ENCODE measurements at regions not wholly inside any gene's neighbourhood (a gene's known extent, or its start where the extent isn't known, plus 50 kb on each side); places are given as distances from the start of the nearest gene placed in this dataset.
"Not testable (repeated sequence)": the region's sequence is repeated elsewhere in the genome, so short reads cannot be mapped to it uniquely, and the experiment has no call there.

DNA sequence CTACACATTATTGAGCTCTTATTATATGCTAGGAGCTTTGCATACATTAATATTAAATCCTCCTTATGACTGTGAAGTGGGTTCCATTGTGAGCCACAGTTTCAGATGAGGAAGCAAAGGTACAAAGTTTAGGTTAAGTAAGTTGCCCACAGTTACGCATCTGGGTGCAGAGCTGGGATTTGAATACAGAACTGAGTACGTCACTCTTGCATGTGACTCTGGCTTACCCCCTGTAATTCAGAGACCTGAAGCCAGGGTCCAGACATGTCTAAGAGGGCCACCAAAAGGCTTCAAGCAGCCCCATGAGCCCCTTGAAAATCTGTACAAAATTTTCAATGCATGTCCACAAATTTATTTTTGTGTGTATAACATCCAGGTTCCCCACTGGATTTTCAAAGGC lies 71.8 kb downstream of the KLF15 start:
- 75% methylated on average over 2 of the region's 2 CpGs; no CpG with 5 or more reads in 1 of the 2 donors for WGBS, 2 donors (ENCODE audit: low coverage in 1 of 2)
- Histone ChIP-seq H3K4me3 (no peak overlapping the region), H3K9me3 (no peaks in the 10 kb centered on the region), H3K4me1 (peaks cover 6 to 20% (median 10%) of the 10 kb centered on the region in 4 donors), H3K27me3 (peaks cover 63% of the 10 kb centered on the region), H3K27ac (no peak overlapping the region), H3K36me3 (no peaks in the 10 kb centered on the region)
- DNase-seq, result no peak
- TF ChIP-seq EP300 (IDR thresholded peaks at IDR 0.05; ENCODE audit: low read depth) (no peak), POLR2A (IDR thresholded peaks at IDR 0.05) (no peak), POLR2AphosphoS5 (IDR thresholded peaks at IDR 0.05) (no peak)
- TF ChIP-seq, protein P1, sequence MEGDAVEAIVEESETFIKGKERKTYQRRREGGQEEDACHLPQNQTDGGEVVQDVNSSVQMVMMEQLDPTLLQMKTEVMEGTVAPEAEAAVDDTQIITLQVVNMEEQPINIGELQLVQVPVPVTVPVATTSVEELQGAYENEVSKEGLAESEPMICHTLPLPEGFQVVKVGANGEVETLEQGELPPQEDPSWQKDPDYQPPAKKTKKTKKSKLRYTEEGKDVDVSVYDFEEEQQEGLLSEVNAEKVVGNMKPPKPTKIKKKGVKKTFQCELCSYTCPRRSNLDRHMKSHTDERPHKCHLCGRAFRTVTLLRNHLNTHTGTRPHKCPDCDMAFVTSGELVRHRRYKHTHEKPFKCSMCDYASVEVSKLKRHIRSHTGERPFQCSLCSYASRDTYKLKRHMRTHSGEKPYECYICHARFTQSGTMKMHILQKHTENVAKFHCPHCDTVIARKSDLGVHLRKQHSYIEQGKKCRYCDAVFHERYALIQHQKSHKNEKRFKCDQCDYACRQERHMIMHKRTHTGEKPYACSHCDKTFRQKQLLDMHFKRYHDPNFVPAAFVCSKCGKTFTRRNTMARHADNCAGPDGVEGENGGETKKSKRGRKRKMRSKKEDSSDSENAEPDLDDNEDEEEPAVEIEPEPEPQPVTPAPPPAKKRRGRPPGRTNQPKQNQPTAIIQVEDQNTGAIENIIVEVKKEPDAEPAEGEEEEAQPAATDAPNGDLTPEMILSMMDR (IDR thresholded peaks at IDR 0.05), result no peak
- intact Hi-C loops (cut with DNase I; ENCODE audit: low total_unique reads), result no loop called here
- in situ Hi-C loops (cut with MboI; ENCODE audit: low pct_ligation_motif_present in 1 of 4, low pct_unique_long_range_greater_than_20kb in 1 of 4, low sequenced_read_pairs in 3 of 4), result no loop called here

DNA sequence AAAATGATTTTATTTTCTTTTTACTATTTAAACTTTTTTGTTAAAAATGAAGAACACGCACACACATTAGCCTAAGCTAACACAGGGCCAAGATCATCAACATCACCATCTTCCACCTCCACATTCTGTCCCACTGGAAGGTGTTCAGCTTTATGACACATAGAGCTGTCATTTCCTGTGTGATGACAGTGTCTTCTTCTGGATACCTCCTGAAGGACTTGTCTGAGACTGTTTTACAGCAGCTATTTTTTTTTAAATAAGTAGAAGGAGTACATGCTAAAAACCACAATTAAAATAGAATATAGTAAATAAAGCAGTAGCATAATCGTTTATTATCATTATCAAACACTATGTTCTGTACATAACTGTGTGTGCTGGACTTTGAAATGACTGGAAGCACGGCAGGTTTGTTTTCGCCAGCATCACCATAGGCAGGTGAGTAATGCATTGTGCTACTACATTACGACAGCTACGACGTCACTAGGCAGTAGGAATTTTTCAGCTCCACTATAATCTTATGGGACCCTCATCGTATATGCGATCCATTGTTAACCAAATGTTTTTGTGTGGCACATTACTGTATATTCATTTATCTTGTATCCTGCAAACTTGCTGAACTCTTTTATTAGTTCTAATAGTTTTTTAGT lies 72.8 kb downstream of the KLF15 start:
- no peak for DNase-seq
- in situ Hi-C loops (cut with MboI; ENCODE audit: low pct_ligation_motif_present in 1 of 4, low pct_unique_long_range_greater_than_20kb in 1 of 4, low sequenced_read_pairs in 3 of 4), result no loop called here

DNA sequence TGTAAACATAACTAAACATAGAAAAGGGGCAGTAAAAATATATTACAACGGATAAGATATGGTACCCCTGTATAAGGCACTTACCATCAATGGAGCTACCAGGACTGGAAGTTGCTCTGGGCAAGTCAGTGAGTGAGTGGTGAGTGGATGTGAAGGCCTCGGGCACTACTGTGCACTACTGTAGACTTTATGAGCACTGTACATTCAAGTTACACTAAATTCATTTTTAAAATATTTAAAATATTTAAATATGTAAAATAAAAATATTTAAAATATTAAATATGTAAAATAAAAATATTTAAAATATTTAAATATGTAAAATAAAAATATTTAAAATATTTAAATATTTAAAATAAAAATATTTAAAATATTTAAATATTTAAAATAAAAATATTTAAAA lies 73.6 kb downstream of the KLF15 start:
- H3K27ac ChIP-seq; H3K9me3 ChIP-seq; H3K36me3 ChIP-seq; DNase-seq; in situ Hi-C loops (cut with MboI; ENCODE audit: low pct_ligation_motif_present in 1 of 4, low pct_unique_long_range_greater_than_20kb in 1 of 4, low sequenced_read_pairs in 3 of 4); H3K4me3 ChIP-seq: not testable (repeated sequence)
- H3K4me1 ChIP-seq, result peaks cover 6 to 20% (median 10%) of the 10 kb centered on the region in 4 donors
- intact Hi-C loops (cut with DNase I; ENCODE audit: low total_unique reads), result loop anchor here (5.0 kb wide), 1 partner anchor 131 kb away; no protein-coding TSS in a partner anchor
- H3K27me3 ChIP-seq, result peaks cover 47% of the 10 kb centered on the region
- 66 to 72% methylated on average over 2 of the region's 2 CpGs for WGBS, 2 donors (ENCODE audit: low coverage in 1 of 2)

More for the DNA sequence above, 72.8 kb downstream of the KLF15 start:
- Histone ChIP-seq H3K27ac (no peak overlapping the region), H3K4me3 (no peak overlapping the region), H3K9me3 (no peaks in the 10 kb centered on the region), H3K27me3 (peaks cover 54% of the 10 kb centered on the region), H3K4me1 (peaks cover 6 to 20% (median 10%) of the 10 kb centered on the region in 4 donors), H3K36me3 (no peaks in the 10 kb centered on the region)
- intact Hi-C loops (cut with DNase I; ENCODE audit: low total_unique reads), result loop anchor here (5.0 kb wide), 1 partner anchor 132 kb away; no protein-coding TSS in a partner anchor
- 69 to 73% methylated on average over 8 to 9 of the region's 9 CpGs for WGBS, 2 donors (ENCODE audit: low coverage in 1 of 2)
- TF ChIP-seq, protein P1 (IDR thresholded peaks at IDR 0.05), result no peak
- TF ChIP-seq POLR2AphosphoS5 (IDR thresholded peaks at IDR 0.05) (no peak), POLR2A (IDR thresholded peaks at IDR 0.05) (no peak), EP300 (IDR thresholded peaks at IDR 0.05; ENCODE audit: low read depth) (no peak)

DNA sequence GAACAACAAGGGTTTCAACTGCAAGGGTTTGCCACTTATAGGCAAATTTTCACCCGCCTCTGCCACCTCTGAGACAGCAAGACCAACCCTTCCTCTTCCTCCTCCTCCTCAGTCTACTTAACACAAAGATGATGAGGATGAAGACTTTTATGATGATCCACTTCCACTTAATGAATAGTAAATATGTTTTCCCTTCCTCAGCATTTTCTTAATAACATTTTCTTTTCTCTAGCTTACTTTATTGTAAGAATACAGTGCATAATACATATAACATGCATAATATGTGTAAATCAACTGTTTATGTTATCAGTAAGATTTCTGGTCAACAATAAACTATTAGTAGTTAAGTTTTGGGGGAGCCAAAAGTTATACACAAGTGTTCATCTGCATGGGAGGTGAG lies 77.4 kb downstream of the KLF15 start:
- no peak for TF ChIP-seq POLR2A (IDR thresholded peaks at IDR 0.05)
- no peak for TF ChIP-seq EP300 (IDR thresholded peaks at IDR 0.05; ENCODE audit: low read depth)
- no peak for TF ChIP-seq POLR2AphosphoS5 (IDR thresholded peaks at IDR 0.05)
- TF ChIP-seq, protein P1 (IDR thresholded peaks at IDR 0.05), result no peak
- DNase-seq, result no peak

More for the DNA sequence above, 77.4 kb downstream of the KLF15 start:
- Histone ChIP-seq H3K4me1 (no peaks in the 10 kb centered on the region), H3K4me3 (no peak overlapping the region), H3K9me3 (no peaks in the 10 kb centered on the region), H3K36me3 (no peaks in the 10 kb centered on the region), H3K27me3 (peaks cover 9% of the 10 kb centered on the region), H3K27ac (no peak overlapping the region)
- intact Hi-C loops (cut with DNase I; ENCODE audit: low total_unique reads), result loop anchor here (5.0 kb wide), 1 partner anchor 128 kb away; no protein-coding TSS in a partner anchor
- in situ Hi-C loops (cut with MboI; ENCODE audit: low pct_ligation_motif_present in 1 of 4, low pct_unique_long_range_greater_than_20kb in 1 of 4, low sequenced_read_pairs in 3 of 4), result no loop called here
- 81 to 100% methylated on average over 1 of the region's 1 CpG for WGBS, 2 donors (ENCODE audit: low coverage in 1 of 2)
